Activated CD8-positive, alpha-beta memory T cell treated with anti-CD3 and anti-CD28 coated beads for 4 hours (primary cell): ENCODE measurements at regions not wholly inside any gene's neighbourhood (a gene's known extent, or its start where the extent isn't known, plus 50 kb on each side); places are given as distances from the start of the nearest gene placed in this dataset.
"Not testable (repeated sequence)": the region's sequence is repeated elsewhere in the genome, so short reads cannot be mapped to it uniquely, and the experiment has no call there.

ENCODE experiments used
- DNase-seq, 2 donors: peaks; one replicate each; pipeline ENCODE4 v3.0.0-alpha.2; 2020; ENCODE audit warnings: low read depth in 2 of 2

DNA sequence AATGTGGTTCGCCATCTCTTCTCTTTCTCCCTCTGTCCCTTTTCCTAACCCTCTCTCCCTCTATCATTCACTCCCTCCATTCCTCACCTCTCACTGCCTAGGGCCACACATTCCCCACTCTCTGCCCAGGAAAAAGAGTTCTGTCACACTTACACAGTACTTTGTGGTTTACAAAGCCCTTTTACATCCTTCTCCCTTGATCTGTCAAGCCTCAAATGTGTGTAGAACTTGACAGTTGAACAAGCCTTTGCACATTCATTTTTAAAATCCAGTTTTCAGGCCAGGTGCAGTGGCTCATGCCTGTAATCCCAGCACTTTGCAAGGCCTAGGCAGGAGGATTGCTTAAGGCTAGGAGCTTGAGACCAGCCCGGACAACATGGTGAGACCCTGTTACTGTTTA lies 156.3 kb downstream of the VSIG4 start:
- DNase-seq, result no peak

DNA sequence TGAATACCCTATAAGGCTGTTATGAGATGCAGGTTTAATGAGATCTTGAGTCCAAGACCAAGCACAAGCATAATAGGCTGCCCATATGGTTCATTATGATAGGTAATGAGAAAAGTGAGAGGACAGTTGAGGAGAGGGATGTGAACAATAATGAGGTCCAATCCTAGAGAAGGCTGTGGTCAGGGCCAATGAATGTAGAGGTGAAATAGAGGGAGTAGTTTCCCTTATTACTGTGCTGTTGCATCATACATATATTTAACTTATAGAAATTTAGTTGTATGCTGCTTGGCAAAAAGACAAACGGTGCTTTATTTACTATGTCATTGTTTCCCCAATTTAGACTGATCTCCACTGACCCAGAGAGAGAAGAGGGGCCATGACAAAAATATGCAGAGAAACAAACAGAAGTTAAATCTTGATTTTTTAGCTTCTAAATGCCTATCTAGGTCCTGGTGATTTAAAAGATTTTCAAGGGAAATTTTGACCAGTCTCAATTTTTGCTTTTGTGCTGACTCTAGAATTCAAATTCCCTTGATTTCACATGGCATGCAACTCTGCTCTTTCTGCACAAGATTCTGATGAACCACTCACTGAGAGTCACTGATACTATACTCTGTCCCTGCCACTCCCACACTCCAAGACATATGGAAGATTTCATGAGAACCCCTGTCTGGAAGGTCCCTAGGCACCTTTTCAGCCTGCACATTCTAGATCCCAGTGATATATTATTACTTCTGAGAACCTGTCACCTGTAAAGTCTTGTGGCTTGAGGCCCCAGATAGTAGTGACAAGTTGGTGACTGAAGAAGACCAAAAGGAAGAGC lies 159.7 kb downstream of the VSIG4 start:
- no peak for DNase-seq

DNA sequence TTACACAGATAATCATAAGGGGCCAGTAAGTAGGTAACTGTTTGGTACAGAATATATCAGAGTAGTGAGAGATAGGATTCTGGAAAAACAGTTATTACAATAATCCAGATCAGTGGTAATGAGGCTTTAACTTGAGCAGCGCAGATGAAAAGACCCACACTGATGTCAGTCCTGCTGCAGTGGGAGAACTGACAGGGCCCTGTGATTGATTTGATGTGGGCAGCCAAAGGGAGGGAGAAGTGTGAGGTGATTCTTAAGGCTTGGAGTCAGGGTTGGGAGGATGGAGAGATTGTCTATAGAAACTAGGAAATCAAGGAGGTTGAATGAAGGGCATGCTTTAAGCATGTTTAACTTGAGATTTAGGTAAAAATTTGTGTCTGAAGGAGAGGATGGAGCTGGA lies 161.4 kb downstream of the VSIG4 start:
- no peak for DNase-seq

DNA sequence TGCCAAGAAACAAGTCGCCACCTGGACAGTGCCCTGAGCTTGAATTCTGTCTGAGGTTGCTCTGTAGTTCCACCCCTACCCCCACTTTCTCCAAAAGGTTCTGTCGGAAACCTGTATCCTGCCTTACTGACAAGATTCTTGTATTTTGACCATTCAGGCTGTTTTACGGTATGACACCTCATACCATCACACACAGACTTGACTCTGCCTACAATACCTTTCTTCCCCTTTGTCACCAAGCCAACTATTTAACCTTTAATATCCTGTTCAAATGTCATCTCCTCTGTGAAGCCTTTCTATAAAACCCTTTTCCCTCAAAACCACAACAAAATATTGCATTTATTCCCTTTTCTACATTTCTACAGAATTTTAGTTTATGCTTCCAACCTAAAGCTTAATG lies 161.9 kb downstream of the VSIG4 start:
- no peak for DNase-seq

DNA sequence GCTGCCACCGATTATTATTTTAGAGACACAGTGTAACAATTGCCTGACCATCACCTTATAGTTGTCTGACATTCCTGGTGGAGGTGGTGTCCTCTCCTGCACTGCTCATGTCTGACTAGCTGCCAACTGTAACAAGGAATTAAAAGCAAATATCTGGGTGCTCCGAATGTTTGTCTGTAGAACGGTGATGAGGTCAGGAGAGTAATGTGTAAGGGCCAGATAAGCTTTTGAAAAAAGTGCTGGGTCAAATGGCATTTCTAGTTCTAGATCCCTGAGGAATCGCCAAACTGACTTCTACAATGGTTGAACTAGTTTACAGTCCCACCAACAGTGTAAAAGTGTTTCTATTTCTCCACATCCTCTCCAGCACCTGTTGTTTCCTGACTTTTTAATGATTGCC lies 164.3 kb downstream of the VSIG4 start:
- DNase-seq, result not testable (repeated sequence)

DNA sequence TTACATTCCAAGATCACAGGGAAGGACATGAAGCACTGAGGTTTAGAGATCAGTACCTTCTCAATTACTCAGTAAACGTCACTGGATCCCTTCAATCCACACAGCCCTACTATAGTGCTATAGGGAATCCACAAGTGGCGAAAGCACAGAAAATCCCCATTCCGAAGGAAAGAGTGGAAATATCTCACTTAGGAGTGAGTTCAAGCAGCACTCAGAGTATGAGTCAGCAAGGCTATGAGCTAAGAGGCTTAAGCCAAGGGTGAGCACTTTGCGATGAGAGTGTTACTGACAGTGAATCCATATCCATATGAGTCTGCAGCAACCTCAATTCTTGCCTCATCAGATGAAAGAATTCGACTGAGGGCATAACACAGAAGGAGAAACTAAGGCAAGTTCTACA lies 165.1 kb downstream of the VSIG4 start:
- no peak for DNase-seq

DNA sequence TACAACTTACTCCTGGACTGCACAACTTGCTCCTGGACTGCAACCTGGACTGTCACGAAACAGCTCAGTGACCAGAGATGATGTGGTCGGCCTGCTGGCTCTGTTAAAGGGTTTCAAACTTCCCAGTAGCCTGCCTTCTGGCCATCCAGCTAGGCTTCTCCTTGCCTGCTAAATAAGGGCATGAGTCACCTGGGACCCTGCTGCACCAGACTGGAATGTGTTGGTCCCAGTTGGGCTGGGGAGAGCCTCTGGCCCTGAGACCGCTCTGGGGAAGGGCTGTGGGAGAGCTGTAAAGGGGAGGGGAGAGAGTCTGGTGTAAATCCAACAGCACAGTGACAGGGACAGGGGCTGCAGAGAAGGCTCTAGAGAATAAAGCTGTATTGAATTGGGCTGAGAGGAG lies 165.8 kb downstream of the VSIG4 start:
- DNase-seq, result no peak

DNA sequence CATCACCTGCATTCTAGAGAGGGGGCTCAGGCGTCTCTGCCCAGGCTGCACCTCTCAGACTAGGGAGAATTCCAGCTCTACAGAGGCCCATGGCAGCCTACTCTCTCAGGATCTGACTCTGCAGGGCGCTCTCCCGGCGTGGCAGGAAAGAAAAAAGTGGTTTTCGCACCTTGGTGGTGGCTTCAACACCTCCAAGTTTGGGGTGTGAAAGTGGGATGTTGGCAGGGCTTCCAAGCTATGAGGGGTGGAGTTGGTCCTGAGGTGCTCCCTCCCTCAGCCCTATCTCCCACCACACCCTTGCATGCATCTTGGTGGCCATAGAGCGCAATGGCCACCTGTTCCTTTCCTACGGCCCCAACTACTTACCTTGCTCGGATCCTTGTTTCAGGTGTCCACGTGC lies 166.5 kb downstream of the VSIG4 start:
- DNase-seq, result no peak

DNA sequence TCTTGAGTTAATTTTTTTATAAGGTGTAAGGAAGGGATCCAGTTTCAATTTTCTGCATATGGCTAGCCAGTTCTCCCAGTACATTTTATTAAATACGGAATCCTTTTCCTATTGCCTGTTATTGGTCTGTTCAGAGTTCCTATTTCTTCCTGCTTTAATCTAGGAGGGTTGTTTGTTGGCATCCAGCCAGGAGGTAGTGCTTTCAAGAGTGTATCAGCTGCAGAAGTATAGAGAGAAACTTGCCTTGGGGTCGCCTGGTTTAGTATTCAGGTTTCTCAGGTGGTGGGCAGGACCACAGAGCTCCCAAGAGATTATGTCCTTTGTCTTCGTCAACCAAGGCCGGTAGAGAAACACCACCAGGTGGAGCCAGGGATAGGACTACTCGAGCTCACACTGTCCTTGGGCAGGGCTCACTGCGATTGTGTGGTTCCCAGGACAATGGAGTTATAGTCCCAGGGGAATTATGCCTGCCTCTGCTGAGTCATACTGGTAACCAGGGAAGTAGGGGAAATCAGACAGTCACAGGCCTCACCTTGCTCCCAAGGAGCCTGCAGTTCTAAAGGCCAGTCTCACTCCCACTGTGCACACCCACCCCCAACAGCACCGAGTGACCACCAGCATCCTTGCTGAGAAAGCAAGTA lies 168.1 kb downstream of the VSIG4 start:
- DNase-seq, result no peak

DNA sequence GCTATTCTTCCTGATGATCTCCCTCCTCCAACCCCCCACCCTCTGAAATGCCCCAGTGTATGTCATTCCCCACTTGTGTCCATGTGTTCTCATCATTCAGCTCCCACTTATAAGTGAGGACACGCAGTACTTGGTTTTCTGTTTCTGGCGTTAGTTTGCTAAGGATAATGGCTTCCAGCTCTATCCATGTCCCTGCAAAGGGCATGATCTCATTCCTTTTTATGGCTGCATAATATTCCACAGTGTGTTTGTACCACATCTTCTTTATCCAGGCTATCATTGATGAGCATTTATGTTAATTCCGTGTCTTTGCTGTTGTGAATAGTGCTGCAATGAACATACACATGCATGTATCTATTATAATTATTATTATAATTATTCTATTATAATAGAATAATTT lies 169.3 kb downstream of the VSIG4 start:
- DNase-seq, result not testable (repeated sequence)

DNA sequence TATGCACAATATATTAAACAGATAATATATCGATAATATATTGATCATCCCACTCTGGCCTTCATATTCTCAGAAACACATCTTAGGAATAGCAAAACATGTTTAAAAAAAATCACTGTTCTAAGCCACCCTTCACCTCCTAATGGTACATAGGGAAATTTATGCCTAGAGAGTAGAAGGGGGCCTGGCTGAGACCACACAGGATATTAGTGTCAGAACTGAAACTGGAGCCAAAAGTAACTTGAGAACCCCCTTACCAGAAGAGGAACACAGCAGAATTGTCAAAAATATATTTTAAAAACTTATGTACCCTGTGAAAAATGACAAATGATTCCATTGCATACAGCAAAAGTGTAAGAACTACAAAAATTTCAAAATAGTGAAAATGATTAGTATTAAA lies 173.1 kb downstream of the VSIG4 start:
- DNase-seq, result no peak

DNA sequence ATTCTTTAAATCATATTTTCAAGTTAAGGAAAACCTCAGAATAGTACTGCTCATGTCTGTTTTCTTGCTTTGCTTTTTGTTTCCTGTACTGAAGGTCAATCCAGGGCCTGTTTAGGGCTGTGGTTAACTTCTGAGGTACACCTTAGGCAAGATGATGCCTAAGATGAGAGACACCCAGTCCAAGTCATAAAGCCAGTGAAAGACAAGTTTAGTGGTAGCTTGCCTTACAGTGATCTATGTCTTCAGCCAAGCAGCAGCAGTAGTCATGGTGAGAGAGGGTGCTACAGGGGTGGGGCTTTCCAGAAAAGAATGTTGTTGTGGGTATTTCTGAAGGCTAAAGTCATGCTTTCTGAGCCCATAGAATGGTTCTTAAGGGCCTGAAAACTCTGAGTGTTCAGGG lies 173.7 kb downstream of the VSIG4 start:
- DNase-seq, result no peak

DNA sequence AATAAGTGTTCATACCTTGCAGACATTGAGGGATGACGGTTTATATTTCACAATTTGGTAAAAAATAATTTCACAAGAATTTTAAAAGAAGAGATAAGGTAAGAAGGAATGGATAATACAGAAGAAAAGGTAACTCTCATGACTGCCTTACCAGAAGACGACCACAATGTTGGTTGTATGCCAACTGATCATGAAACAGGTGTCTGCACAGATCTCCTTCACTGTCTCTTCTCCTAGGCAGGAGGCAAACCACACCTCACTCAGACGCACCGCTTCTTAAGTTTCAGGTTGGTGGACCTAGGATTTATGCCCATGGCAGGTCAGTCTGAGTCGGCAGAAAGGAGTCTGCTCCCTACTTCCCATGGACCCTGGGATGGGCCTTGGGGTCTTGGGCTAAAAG lies 177.2 kb downstream of the VSIG4 start:
- no peak for DNase-seq

DNA sequence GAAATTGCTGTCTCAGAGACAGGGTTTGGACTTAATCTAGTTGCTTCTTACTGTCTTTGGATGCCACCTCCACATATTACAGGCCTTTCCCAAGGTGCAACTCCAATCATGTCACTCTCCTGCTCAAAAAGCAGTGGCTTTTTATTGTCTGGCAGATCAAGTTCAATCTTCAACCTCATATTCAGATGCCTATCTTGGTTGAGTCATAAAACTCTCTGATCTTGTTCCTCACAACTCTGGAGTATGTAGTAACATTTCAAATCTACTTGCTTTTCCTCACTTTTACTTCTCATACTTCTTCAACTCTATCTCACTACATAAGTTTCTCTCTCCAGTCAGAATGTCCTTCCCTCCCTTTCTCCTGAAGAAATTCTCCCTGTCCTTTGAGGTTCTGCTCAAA lies 180.6 kb downstream of the VSIG4 start:
- DNase-seq, result no peak

DNA sequence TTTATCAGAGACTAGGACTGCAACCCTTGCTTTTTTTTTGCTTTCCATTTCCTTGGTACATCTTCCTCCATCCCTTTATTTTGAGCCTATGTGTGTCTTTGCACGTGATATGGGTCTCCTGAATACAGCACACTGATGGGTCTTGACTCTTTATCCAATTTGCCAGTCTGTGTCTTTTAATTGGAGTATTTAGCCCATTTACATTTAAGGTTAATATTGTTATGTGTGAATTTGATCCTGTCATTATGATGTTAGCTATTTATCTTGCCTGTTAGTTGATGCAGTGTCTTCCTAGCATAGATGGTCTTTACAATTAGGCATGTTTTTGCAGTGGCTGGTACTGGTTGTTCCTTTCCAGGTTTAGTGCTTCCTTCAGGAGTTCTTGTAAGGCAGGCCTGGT lies 185.4 kb downstream of the VSIG4 start:
- not testable (repeated sequence) for DNase-seq

DNA sequence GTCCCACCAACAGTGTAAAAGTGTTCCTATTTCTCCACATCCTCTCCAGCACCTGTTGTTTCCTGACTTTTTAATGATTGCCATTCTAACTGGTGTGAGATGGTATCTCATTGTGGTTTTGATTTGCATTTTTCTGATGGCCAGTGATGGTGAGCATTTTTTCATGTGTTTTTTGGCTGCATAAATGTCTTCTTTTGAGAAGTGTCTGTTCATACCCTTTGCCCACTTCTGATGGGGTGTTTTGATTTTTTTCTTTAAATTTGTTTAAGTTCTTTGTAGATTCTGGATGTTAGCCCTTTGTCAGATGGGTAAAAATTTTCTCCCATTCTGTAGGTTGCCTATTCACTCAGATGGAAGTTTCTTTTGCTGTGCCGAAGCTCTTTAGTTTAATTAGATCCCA lies 183.9 kb downstream of the MSN start:
- not testable (repeated sequence) for DNase-seq

DNA sequence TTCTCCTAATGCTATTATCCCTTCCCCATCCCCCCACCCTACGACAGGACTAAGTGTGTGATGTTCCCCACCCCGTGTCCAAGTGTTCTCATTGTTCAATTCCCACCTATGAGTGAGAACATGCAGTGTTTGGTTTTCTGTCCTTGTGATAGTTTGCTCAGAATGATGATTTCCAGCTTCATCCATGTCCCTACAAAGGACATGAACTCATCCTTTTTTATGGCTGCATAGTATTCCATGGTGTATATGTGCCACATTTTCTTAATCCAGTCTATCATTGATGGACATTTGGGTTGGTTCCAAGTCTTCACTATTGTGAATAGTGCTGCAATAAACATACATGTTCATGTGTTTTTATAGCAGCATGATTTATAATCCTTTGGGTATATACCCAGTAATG lies 183.4 kb downstream of the MSN start:
- not testable (repeated sequence) for DNase-seq

DNA sequence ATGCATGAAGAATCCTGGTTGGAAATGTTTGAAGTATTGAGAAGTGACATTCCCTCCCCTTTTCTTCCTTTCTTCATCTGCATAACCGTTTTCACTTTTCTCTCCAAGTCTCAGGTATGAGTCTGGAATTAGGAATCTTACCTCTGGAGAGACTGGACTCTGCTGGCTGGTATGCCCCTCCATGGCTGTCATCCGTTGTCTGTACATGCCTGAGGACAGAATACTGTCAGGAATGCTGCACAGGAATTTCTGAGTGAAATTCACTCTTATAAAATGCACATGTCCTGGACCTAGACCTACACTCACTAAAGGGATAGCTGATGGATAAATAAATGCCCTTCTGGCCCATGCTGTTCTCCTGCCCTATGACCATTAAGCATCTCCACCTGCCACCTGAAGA lies 179.5 kb downstream of the MSN start:
- DNase-seq, result no peak

DNA sequence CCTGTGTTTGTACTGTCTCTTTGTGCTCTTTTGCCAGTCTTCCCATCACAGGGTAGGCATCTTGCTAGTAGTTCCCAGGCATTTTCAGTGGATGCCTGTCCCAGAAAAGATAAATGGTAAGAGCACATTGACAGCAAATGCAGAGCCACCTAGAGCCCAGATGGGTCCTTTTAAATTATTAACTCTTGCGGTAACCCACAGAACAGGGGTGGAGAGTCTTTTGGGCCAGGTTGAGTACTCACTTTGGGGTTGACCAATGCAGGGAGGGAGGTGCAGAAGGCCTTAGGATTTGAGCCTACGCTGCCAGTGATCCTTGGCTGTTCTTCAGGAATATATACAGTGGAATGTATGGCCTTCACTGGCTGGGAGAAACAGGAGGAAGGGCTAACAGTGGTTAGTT lies 173.8 kb downstream of the MSN start:
- no peak for DNase-seq

DNA sequence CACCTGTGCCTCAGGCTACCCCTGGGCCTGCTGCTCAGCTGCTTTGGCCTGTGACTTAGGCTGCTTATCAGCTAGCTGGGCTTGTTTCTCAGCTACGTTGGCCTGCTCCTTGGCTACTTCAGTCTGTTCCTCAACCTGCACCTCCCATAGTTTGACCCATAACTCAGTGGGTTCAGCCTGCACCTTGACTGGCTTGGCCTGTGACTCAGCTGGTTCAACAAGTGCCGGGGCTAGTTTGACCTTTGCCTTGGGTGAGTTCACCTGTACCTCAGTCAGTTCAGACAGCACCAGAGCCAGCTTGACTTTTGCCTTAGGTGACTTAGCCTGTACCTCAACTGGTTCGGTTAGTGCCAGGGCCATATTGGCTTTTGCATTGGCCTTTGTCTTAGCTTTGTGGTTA lies 171.2 kb downstream of the MSN start:
- DNase-seq, result no peak

DNA sequence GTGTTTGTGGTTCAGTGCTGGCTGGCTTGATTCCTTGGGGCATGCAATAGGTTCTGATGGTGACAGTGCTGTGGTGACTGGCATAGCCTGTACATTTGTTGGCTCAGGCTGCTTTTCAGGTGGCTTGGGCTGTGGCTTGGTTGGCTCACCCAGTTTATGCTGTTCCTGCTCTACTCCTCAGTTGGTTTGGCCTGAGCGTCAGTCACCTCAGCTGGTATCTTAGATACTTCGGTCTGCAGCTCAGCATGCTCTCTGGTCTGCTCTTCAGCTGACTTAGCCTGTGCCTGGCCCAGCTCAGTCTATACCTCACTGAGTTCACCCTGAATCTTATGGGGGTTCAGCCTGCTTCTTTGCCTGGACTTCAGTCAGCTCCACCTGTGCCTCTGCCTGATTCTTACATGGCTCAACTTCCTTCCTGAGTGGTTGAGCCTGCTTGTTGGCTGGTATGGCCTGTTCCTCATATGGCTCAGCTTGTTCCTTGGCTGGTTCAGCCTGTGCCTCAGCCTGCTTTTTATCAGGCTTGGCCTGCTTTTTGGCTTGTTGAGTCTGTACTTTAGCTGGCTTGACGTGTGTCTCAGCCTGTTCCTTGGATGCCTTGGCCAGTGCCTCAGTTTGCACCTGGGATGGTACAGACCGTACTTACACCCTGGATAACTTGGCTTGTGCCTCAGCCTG lies 170.6 kb downstream of the MSN start:
- DNase-seq, result no peak

DNA sequence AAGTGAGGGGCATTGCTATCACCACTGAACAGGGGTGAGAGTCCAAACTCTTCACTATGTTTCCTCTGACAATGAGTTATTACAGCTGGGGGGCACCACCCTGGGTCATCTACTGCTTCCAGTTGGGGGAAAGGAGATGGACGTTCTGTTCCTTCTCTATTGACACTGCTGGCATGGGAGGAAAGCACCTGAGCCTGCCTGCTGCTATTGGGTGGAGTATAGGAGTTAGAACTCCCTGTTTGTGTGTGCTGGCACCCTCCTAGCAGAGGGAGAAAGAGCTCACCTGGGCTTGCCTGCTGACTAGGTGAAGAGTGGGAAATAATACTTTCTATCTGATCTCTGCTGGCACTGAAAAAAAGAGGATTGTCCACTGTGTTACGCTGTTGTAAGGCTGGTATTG lies 163.8 kb downstream of the MSN start:
- DNase-seq, result no peak

DNA sequence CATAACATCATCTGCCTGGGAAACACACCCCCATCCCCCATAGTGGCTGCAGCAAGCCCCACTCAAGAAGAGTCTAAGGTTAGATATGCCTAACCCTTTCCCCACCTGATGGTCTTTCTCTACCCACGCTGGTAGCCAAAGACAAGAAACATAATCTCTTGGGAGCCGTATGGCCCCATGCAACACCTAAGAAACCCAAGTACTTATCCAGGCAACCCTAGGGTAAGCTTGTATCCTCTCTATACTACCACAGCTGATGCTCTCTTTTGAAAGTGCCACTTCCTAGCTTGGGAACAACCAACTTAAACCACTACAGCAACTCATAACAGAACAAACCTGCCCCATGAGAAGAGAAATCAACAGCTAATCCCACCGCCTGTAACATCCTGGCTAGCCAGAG lies 161.1 kb downstream of the MSN start:
- DNase-seq, result no peak
